Fibroblast of pulmonary artery (primary cell): ENCODE measurements at regions not wholly inside any gene's neighbourhood (a gene's known extent, or its start where the extent isn't known, plus 50 kb on each side); places are given as distances from the start of the nearest gene placed in this dataset.

ENCODE experiments used
- DNase-seq: peaks from one replicate; pipeline ENCODE4 v3.0.0-alpha.2; 2010; ENCODE audit warnings: low read depth
- H3K4me3 ChIP-seq: replicated peaks from 2 replicates; pipeline ENCODE4 v1.5.1; 2011; ENCODE audit warnings: low read depth, mild to moderate bottlenecking, control low read depth, low read length, moderate library complexity
- CTCF ChIP-seq: IDR thresholded peaks from 2 replicates; pipeline ENCODE4 v1.5.1; 2011; ENCODE audit warnings: mild to moderate bottlenecking, control low read depth, low read length, inconsistent platforms; ENCODE audit errors: missing control alignments

- no peak for TF ChIP-seq CTCF
- no peak for DNase-seq
These were observed 363.4 kb upstream of the GCFC2 start for GRCh38 chr2:76073992-76074604.

GRCh38 chr2:76050196-76050595 is 339.5 kb upstream of the GCFC2 start:
- no peak overlapping the region for H3K4me3 ChIP-seq
- TF ChIP-seq CTCF, result no peak
- DNase-seq, result no peak

More at GRCh38 chr2:76073992-76074604, 363.4 kb upstream of the GCFC2 start:
- H3K4me3 ChIP-seq, result no peak overlapping the region

DNA sequence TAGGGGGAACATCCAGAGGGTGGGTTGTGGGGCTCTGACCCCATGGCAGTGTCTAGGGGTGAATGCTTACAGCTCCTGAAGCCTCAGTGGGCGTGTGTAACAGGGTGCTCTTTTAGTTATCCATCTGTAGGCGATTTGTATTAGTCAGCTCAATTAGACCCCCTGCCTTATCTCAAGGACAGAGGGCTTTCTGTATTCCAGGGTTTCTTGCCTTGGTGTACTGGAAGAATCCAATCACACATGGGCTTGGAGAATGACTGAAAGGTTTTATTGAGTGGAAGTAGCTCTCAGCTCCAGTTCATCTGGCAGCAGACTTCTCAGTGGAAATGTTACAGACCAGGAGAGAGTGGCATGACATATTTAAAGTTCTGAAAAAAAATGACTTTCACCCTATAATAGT is 334.0 kb upstream of the GCFC2 start:
- no peak overlapping the region for H3K4me3 ChIP-seq
- no peak for DNase-seq
- no peak for TF ChIP-seq CTCF

DNA sequence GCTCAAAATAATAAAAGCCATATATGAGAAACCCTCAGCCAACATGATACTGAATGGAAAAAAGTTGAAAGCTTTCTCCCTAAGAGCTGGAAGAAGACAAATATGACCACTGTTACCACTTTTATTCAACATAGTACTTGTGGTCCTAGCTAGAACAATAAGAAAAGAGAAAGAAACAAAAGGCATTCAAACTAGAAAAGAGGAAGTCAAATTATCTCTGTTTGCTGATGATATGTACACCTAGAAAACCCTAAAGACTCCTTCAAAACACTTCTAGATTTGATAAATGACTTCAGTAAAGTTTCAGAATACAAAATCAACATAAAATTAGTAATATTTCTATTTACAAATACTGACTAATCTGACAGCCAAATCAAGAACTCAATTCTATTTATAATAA is 328.8 kb upstream of the GCFC2 start:
- no peak for TF ChIP-seq CTCF
- no peak overlapping the region for H3K4me3 ChIP-seq
- no peak for DNase-seq

- DNase-seq, result no peak
- no peak overlapping the region for H3K4me3 ChIP-seq
- TF ChIP-seq CTCF, result no peak
These were observed 317.0 kb upstream of the GCFC2 start for GRCh38 chr2:76027761-76028160.

- TF ChIP-seq CTCF, result no peak
- DNase-seq, result no peak
- no peak overlapping the region for H3K4me3 ChIP-seq
These were observed 308.4 kb upstream of the GCFC2 start for GRCh38 chr2:76019128-76019527.

GRCh38 chr2:76009484-76009883 is 298.8 kb upstream of the GCFC2 start:
- DNase-seq, result no peak
- H3K4me3 ChIP-seq, result no peak overlapping the region
- no peak for TF ChIP-seq CTCF
